NCI-H128 (cell line): ENCODE measurements at regions not wholly inside any gene's neighbourhood (a gene's known extent, or its start where the extent isn't known, plus 50 kb on each side); places are given as distances from the start of the nearest gene placed in this dataset.

ENCODE experiments used
- DNase-seq: peaks from one replicate; lab custom pipeline; 2025; ENCODE audit not compliant: unreplicated experiment; lab: John Stamatoyannopoulos, UW

GRCh38 chr14:97070259-97070658, 273.1 kb downstream of the VRK1 start:
- DNase-seq, result no peak

- no peak for DNase-seq
Measured at GRCh38 chr14:97071177-97071576, 274.0 kb downstream of the VRK1 start.

GRCh38 chr14:97073622-97074021, 276.4 kb downstream of the VRK1 start:
- no peak for DNase-seq

GRCh38 chr14:97074456-97074855, 277.3 kb downstream of the VRK1 start:
- DNase-seq, result no peak

- no peak for DNase-seq
Measured at GRCh38 chr14:97074856-97075255, 277.7 kb downstream of the VRK1 start.

GRCh38 chr14:97077253-97077653, 280.1 kb downstream of the VRK1 start:
- no peak for DNase-seq

GRCh38 chr14:97077687-97078086, 280.5 kb downstream of the VRK1 start:
- DNase-seq, result no peak

GRCh38 chr14:97080991-97081390, 283.8 kb downstream of the VRK1 start:
- no peak for DNase-seq

GRCh38 chr14:97095269-97095668, 298.1 kb downstream of the VRK1 start:
- DNase-seq, result no peak

- DNase-seq, result no peak
Measured at GRCh38 chr14:97097296-97097695, 300.1 kb downstream of the VRK1 start.

- no peak for DNase-seq
Measured at GRCh38 chr14:97100306-97100705, 303.1 kb downstream of the VRK1 start.

GRCh38 chr14:97101561-97101960, 304.4 kb downstream of the VRK1 start:
- no peak for DNase-seq

- DNase-seq, result no peak
Measured at GRCh38 chr14:97104029-97104428, 306.8 kb downstream of the VRK1 start.

GRCh38 chr14:97106166-97106565, 309.0 kb downstream of the VRK1 start:
- no peak for DNase-seq

GRCh38 chr14:97106609-97107008, 309.4 kb downstream of the VRK1 start:
- DNase-seq, result no peak

GRCh38 chr14:97107080-97107479, 309.9 kb downstream of the VRK1 start:
- DNase-seq, result no peak

- DNase-seq, result no peak
Measured at GRCh38 chr14:97107760-97108159, 310.6 kb downstream of the VRK1 start.

- DNase-seq, result no peak
Measured at GRCh38 chr14:97109234-97109633, 312.1 kb downstream of the VRK1 start.

GRCh38 chr14:97113339-97113738, 316.2 kb downstream of the VRK1 start:
- DNase-seq, result no peak

GRCh38 chr14:97116546-97116945, 319.4 kb downstream of the VRK1 start:
- no peak for DNase-seq

- DNase-seq, result no peak
Measured at GRCh38 chr14:97117693-97118092, 320.5 kb downstream of the VRK1 start.

- DNase-seq, result no peak
Measured at GRCh38 chr14:97120204-97120603, 323.0 kb downstream of the VRK1 start.

- no peak for DNase-seq
Measured at GRCh38 chr14:97120611-97121031, 323.4 kb downstream of the VRK1 start.

- no peak for DNase-seq
Measured at GRCh38 chr14:97129639-97130038, 332.5 kb downstream of the VRK1 start.
